GM21447 (cell line): ENCODE measurements at regions not wholly inside any gene's neighbourhood (a gene's known extent, or its start where the extent isn't known, plus 50 kb on each side); places are given as distances from the start of the nearest gene placed in this dataset.

Experiments used
- ATAC-seq: cut with Tn5 transposase; IDR thresholded peaks from one replicate; pipeline ENCODE4 v1.9.1; 2021; ENCODE audit not compliant: unreplicated experiment

GRCh38 chr2:221845021-221845365 is 272.9 kb upstream of the EPHA4 start:
- ATAC-seq: no peak

DNA sequence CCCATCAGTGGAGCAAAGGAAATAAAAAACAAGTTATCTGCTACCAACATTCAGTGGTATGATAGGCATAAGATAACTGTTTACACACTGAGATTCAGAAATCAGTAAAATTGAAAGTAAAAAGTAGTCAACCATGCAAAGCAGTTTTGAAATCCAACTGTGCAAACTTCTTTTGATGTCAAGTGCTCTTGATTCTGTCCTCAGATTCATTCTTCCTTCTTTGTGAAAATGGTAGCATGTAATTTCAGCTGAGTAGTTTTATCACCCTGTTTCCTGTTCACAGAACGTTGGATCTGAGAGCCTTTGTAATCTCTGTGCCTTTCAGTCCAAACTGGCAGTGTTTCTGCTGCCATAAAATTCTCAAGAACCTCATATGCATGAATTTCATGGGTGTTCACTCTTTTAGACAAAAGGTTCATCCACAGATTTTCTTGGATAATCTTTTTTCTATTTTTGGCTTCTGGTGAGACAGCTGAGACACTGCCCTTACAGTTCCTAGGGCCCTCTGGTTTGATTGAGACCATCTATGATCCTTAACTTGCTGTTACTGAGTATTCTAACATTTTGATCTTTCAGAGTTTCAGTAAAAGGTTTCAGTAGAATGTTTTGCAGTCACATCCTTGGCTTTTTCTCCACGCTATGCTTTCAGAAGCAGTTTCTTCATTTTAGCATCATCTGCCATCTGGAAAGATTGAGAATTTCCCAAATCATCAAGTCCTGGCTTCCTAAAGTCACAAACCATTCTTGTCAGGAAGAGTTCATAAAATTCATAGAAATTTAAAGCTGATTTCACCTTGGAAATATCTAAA is 272.3 kb upstream of the EPHA4 start:
- ATAC-seq: peak; percentile 66

DNA sequence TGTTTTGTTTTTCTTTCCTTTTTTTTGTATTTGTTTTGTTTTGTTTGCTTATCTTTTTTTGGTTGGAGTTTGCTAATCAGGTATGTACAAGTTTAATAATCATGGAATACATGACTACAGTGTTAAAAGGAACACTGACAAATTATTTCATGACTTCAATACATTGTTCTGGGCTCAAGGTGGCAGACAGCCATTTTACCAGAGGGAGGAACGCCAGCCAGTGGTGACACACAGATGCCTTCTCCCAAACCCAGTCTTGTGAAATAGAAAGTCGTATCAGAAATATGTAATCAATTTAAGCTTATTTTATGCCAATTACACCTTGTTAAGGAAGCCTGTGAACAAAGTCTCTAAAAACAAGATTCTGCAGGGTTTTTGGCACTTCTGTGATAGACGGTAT is 264.0 kb upstream of the EPHA4 start:
- no peak for ATAC-seq

GRCh38 chr2:221833966-221834365 is 261.9 kb upstream of the EPHA4 start:
- ATAC-seq: no peak

DNA sequence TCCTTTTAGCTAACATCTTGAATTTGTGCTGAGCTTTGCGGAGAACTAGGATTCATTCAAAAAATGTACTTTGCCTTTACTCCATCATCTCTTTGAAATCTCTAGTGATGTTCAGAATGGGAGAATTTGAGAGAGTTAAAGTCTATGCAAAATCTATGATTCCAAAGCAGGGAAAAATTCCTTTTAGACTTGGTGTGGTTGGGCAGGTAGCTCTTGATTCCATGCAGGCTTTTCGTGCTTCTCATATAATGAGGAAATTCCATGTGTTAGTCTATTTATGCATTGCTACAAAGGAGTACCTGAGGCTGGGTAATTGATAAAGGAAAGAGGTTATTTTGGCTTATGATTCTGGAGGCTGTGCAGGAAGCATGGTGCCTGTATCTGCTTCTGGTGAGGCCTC is 258.9 kb upstream of the EPHA4 start:
- ATAC-seq: no peak

- no peak for ATAC-seq
Observed at GRCh38 chr2:221822416-221822815, 250.3 kb upstream of the EPHA4 start.

DNA sequence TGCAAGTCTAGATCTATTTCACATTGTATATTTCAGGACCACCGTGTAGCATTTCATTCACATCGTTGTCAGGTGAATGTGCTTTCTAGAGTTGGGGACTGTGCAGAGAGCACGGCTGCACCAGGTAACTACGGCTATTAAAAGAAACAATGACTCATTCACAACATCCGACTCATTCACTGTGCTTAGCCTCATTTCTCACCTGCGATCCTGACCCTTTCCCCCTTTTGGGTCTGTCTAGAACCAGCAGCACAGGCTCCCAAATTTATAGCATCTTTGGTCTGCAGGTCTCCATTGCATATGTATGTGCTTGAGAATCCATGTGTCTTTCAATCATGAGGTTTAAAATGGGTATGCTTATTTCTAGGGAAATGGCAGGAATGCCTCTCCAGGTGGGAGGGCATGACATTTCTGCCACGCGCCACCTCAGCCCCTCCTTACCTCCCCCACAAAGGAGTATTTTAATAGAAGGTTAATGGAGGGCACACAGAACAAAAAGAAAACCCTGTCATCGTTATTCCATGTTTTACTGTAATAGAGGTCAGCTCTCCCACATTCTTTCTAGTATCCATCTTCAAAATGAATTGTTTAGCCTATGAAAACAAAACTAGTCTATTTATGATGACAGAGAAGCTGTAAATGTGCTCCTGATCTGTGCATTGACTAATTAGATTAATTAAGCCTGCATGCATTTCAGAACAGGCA is 246.7 kb upstream of the EPHA4 start:
- ATAC-seq: no peak

GRCh38 chr2:221817878-221818277 is 245.8 kb upstream of the EPHA4 start:
- ATAC-seq: no peak

GRCh38 chr2:221817052-221817451 is 244.9 kb upstream of the EPHA4 start:
- ATAC-seq: no peak

DNA sequence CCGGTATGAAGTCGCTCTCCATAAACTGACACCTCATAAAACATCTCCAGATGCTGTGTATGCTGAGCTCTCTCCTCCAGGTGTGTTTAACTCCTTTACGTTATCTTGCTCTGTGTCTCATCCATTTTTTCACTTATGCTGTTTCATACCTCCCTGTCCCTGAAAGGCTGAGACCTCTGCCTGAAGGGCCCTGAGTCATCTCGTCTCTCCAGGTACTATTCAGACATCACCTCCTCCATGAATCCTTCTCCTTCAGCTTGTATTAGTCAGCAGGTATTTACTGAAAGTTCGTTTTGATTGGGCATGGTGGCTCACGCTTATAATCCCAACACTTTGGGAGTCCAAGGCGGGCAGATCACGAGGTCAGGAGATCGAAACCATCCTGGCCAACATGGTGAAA is 244.5 kb upstream of the EPHA4 start:
- no peak for ATAC-seq

DNA sequence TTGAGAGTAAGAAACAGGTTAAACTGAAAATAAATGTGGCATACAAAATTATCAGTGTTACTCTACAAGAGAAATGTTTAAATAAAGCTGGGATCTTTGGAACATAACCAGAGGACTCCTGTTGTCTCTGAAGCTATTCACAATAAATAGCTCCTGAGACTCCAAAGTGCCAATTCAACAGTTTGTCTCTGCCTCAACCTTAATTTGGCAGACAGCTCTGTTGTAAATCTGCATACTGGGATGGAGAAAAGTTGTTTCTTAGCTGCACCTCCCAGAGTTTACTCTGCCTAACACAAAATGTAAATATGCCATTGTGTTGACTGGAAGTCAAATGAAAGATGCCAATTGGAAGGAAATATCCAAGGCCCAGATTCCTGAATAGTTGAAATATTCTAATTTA is 238.5 kb upstream of the EPHA4 start:
- ATAC-seq: no peak

- ATAC-seq: no peak
Observed at GRCh38 chr2:221810245-221810644, 238.1 kb upstream of the EPHA4 start.

DNA sequence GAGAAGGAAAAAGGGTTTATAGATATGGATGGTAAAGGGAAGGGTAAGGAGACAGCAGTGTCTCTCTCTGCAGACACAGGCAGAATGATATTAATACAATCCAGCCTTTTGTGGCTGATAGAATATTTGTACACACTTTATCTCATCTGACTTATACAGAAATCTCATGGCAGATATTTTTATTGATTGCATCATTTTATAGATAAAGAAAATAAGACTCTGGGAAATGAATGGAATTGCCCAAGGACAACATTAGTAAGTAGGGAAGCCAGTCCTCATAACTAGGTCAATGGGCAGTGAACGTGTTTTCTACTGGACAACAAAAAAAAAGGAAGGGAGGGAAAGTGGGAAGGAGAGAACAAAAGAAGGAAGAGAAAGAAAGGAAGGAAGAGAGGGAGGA is 236.4 kb upstream of the EPHA4 start:
- no peak for ATAC-seq

GRCh38 chr2:221807706-221808105 is 235.6 kb upstream of the EPHA4 start:
- no peak for ATAC-seq

DNA sequence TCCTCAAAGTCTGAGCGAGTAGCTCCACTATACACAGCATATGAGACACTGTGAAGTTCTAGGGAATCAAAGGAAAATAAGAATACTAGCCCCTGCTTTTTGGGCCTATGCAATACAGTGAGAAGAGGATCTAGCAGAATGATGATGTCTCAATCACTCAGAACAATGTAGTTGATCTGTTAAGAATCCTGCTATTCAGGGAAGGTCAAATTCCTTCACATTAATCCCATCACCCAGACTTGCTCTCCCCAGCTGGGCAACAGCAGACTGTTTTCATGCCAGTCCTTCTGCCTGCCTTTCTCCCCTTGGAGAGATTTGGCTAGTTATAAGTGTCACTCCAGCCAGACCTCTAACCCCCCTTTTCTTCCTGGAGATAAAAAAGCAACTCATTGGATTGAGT is 230.0 kb upstream of the EPHA4 start:
- no peak for ATAC-seq

GRCh38 chr2:221792971-221793521 is 220.9 kb upstream of the EPHA4 start:
- ATAC-seq: no peak

DNA sequence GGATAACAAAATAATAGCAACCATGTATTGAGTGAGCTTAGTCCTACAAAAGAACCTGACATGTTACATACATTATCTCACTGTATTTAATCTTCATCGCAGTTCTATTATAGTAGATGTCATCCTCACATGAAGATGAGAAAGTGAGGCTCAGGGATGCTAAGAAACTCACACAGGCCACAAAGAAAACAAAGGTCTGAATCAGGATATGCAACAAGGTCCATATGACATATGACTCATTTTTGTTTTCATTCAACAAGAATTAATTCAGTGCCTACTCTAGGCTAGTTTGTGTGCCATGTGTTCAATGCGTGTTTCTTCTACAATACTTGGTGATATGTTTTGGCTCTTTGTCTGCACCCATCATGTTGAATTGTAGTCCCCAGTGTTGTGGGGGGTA is 219.7 kb upstream of the EPHA4 start:
- no peak for ATAC-seq

DNA sequence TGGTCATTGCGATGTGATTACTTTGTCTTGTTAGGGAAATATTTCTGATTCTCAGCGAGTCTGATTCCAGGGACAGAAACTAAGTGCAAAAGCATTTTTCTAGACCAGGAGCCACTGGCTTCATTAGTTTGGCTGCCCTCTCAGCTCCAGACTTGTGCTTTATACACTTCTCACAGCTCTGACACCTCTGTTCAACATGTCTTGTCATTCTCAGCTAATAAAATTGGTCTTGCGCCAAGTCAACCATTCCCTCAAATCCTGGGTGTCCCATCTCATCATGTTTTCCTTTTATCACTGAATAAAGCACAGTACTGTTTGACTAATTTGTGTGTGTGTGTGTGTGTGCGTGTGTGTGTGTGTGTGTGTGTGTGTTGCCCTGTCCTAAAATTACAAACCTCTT is 215.5 kb upstream of the EPHA4 start:
- ATAC-seq: no peak

DNA sequence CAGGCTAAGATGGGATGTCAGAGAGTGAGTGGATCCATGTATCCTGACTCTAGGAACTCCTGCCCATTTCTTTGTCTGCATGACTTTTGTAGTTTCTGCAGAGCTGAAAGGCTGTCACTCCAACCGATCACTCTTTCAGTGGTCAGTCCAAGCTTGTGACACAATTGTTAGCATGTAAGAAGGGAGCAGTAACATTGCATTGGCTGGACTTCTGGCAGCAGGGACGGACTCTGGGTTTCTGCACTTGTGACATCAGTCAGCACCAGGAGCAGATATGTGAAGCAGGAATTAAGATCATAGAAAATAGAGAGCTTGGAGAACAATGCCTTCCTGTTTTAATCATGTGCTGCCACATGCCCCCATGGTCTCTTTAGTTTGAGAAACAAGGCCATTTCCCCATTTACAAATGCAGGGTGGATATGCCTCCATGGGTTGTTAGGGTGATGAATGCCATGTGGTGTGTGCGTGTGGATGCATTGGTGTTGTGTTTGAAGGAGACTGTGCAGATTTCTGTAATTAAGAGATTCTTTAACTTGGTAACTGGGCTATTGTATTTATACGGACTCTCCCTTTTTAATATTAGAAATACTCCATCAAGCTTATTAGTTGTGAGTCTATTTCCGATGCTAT is 214.3 kb upstream of the EPHA4 start:
- ATAC-seq: no peak

DNA sequence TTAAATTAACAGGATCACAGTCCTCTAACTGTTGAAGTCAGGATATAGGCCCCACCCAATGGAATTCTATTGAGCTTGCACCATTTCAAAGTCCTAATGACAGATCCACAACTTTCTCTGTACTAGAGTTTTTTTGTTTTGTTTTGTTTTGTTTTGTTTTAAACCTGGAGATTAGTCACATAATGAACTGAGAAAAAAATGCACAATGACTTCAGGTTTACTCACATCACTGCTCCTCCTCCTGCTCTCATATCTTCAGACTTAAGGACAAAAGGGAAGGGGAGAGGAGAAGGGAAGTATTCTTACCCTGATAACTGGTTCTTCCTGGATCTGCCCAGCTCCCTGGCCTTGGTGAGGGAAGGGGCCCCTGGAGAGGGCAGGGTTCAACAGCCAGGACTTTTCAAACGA is 208.2 kb upstream of the EPHA4 start:
- ATAC-seq: no peak

DNA sequence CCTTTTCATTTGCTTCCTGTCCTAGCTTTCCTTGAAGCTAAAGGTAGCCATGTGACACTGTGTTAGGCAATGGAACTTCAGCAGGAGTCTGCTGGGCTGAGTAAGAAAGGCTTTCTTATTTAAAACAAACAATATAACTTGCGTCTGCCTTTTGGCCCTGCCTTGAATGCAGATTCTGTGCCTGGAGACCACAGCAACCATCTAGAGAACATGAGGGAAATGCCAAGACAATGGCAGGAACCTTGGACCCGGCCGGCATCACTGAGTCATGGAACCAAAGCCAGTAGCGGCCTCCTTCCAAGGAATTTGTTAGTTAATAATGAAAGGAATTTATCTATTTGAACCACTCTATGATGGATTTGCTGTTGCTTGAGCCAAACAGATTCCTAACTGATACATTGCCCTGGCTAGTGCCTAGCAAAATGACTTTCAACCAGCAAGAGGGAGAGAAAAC is 207.5 kb upstream of the EPHA4 start:
- ATAC-seq: no peak

DNA sequence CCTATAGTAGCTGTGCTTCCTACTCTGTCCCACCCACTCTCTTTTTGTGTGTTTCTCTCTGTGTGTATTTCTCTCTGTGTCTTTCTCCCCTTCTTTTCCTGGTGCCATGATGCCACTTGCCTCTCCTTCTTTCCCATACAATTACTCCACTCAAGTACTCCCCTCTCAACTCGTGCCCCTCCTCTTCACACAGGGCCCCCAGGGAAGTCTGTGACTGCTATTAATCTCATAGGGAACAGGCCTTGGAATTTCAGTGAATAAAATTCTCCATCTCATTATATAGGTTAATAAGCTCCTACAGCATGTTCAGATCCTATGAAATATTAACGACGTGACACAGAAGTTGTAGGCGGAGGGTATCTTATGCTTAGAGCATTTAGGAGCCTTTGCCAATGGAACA is 205.9 kb upstream of the EPHA4 start:
- ATAC-seq: no peak
